Retina (tissue), 1 donor: ENCODE measurements at regions not wholly inside any gene's neighbourhood (a gene's known extent, or its start where the extent isn't known, plus 50 kb on each side); places are given as distances from the start of the nearest gene placed in this dataset.
"Not testable (repeated sequence)": the region's sequence is repeated elsewhere in the genome, so short reads cannot be mapped to it uniquely, and the experiment has no call there.

Source experiments
- DNase-seq: peaks from one replicate; pipeline ENCODE4 v3.0.0-alpha.2; 2016

- DNase-seq = not testable (repeated sequence)
Measured at GRCh38 chr5:2063380-2063779, 180.7 kb upstream of the IRX4 start.

GRCh38 chr5:2052687-2053086 lies 170.0 kb upstream of the IRX4 start:
- DNase-seq = no peak

DNA sequence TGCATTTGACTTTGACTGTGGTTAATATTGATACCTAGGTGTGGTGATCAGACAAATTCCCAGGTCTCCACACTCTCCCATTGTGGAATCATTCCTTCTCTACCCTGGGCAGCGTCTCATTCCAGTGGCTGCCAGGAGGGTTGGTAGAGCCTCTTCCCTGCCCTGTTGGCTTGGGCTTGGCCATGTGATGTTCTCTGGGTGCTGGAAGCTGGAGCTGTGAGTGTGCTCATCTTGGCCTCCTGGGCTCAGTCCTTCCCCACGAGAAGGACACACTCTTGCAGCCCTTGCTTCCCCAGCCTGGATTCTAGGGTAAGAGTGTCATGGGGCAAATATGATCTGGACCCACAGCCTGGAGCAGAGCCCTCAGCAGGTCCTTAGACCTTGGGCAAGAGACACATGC lies 167.2 kb upstream of the IRX4 start:
- DNase-seq = no peak

- no peak for DNase-seq
Measured at GRCh38 chr5:2048664-2049063, 165.9 kb upstream of the IRX4 start.

DNA sequence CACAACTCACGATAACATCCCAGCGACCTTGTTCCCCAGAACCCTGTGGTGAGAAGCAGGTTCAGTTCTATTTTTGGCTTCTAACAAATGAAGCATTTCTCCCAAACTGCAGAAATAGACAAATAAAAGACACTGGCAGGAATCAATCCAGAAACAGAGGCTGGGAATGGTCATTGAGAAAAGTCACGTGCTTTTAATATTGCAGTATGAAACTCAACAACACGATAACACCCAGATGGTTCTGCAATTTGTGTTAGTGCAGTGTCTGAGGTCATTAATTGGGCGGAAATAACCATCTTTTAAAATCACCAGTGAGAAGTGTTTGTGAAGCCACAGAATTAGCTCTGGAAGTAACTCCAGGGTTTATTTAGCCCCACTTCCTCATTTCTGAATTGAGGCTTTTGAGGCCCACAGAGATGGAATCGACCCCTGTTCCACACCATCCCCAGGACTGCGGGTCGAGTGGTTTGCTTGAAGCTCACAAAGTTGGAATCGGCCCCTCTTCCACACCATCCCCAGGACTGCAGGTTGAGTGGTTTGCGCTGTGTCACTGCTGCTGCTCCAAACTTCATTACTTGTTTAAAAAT lies 164.7 kb upstream of the IRX4 start:
- no peak for DNase-seq

DNA sequence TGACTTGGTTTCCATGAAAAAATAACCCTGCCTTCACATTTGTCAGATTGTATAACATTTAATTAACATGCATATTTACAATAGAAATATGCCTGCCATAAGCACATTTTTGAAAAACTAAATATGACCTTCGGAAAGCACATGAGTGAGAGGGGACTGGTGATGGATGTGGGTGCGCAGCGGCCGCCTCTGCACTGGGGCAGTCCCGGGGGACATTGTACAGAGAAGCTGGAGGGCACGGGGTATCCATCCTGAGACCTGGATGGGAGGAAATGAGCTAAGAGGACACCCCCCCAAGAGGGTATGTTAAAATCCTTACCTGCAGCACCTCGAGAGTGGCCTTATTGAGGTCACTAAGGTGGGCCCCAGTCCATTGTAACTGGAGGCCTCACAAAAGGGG lies 161.3 kb upstream of the IRX4 start:
- no peak for DNase-seq

GRCh38 chr5:2039180-2039531 lies 156.4 kb upstream of the IRX4 start:
- DNase-seq = no peak

DNA sequence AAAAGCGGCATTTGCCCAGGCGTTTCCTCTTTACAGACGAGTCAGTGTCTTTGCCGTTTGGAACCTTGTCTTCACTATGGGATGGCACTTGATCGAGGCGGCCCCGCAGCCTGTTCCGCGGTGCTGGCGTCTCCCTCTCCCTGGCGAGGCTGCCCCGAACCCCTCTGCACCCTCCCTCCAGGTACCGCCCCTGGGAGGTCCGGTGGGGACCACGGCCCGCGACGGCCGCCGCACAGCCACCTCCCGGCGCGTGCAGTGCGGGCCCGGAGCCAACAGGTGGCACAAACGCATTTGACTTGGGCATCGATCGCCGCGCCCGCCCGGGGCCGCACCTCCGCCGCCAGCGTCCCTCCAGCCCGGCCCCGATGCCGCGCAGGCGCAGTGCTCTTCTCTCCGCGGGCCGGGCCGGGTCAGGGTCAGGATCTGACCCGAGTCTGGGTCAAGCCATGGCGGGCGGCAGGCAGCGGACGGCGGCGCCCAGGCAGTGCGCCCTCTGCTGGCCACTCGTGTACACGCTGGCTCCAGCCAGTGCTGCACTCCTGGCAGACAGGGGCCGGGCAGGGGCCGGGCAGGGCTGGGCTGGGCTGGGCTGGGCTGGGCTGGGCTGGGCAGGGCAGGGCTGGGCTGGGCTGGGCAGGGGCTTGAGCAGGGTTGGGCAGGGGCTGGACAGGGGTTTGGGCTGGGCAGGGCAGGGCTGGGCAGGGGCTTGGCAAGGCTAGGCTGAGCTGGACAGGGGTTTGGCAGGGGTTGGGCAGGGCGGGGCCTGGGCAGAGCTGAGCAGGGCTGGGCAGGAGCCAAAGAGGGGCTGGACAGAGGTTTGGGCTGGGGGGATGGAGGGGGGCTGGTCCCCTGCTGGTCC lies 155.8 kb upstream of the IRX4 start:
- peak; percentile 90 for DNase-seq

DNA sequence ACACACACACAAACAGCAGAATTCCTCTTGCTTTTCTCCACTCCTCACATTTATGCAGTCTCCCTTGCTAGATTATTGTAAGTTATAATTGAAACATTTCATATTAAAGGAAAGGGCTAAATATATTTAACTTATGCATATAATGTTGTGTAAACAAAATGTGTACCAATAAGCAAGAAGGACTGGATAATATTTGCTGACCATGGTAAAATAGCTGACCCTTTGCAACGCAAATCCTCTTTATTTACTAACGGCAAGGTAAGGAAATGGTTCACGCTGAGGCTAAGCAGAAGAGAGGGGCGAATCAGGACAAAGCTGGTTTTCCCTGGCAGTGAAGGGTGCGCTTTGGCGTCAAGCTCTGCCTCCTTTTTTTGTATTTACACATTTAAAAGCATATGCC lies 154.2 kb upstream of the IRX4 start:
- DNase-seq = no peak

DNA sequence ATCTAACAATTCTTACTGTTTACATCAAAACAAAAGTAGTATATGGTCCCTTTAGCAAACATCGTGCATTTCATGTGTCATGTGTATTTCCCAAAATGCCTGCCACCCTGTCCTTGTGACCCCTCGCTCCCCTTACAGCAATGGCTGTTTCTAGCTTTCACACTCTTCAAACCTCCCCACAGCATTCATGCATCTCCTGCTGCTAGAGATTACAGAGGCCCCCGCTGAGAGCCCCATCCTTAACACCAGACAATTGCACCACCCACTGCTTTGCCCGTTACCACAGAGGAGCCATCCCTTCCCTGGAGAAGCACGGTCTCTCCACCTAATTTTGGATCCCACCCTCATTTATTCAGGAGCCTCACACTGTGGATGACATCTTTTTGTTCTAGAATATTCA lies 149.7 kb upstream of the IRX4 start:
- DNase-seq = no peak

GRCh38 chr5:2031581-2031980 lies 148.9 kb upstream of the IRX4 start:
- no peak for DNase-seq

DNA sequence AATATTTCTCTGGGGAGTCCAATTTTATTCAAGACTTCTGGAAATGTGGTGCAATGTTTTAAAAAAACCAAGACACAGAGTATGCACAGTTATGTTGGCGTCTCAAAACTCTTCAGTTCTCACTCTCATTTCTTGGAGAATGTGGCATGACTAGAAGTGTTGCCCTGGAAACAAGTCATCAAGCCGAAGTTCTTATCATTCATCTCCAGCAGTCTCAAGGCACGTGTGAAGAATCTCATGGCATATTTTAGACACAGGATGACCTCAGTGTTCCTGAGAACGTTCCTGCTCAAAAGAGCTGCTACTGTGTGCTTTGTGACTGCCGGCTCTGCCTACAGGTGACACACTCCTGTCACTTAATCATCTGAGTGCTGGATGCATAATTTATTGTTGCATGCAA lies 147.4 kb upstream of the IRX4 start:
- no peak for DNase-seq

DNA sequence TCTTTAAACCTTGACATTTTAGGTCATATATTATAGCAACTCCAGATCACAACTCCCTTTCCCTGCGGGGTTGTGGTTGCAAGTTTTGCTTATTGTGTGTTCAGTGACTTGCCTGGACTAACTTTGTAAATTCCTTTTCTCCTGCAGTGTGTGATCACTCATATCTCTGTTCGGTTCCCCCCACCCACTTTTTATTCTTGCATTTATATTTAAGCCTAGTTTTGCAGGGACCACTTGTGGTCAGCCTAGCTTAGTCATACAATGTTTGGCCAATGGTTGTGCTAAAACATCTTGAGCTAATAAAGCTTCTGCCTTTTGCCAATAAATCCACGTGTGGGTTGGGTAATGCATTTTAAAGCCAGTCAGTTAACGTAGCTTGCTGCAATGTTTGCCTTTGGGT lies 146.5 kb upstream of the IRX4 start:
- DNase-seq = no peak

DNA sequence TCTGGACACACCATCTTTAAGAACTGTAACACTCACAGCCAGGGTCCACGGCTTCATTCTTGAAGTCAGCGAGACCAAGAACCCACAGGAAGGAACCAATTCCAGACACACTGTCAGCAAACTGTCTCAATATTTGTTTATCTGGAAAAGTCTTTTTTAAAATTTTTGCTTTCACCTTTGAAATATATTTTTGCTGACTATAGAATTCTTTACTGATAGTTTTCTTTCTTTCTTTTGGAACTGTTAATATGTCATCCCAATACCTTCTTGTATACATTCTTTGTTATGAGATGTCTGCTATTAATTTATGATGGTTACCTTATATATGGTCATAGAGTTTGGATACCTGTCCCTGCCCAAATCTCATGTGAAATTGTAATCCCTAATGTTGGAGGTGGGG lies 145.1 kb upstream of the IRX4 start:
- no peak for DNase-seq

DNA sequence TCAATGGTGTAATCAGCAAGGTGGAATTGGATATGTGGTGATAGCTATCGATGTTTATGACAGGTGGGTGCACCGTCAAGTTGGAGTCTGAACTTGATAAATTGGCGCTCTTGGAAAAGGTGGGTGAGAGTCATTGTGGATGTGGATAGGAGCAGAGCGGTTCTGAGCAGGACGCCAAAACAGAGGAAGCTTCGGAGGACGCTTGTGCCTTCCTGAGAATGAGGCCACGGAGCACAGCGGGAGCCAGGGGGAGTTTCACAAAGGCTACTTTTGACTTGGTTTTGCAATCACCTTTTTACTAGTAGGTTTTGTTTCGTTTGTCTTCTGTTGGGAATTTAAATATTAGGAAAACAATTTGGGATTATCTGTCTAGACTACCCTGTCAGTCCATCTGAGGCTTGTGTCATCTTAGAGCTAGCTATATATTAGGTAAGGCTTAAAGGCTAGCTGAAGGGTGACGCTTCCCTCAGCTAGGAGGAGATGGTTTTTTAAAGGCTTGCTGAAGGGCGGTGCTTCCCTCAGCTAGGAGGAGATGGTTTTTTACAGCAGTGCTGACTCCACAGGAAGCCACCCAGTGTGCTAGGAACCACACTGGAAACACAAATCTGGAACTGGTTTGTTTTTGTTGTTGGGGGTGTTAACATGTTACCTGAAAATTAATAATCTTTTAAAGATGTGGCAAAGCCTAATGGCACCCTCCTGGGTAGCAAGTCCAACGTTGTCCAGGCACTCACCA lies 142.4 kb upstream of the IRX4 start:
- DNase-seq = no peak

- no peak for DNase-seq
Measured at GRCh38 chr5:2023196-2023595, 140.5 kb upstream of the IRX4 start.

GRCh38 chr5:2022436-2022835 lies 139.7 kb upstream of the IRX4 start:
- no peak for DNase-seq

GRCh38 chr5:2021484-2022176 lies 138.9 kb upstream of the IRX4 start:
- no peak for DNase-seq

GRCh38 chr5:2020730-2021129 lies 138.0 kb upstream of the IRX4 start:
- no peak for DNase-seq

GRCh38 chr5:2019716-2020115 lies 137.0 kb upstream of the IRX4 start:
- no peak for DNase-seq

DNA sequence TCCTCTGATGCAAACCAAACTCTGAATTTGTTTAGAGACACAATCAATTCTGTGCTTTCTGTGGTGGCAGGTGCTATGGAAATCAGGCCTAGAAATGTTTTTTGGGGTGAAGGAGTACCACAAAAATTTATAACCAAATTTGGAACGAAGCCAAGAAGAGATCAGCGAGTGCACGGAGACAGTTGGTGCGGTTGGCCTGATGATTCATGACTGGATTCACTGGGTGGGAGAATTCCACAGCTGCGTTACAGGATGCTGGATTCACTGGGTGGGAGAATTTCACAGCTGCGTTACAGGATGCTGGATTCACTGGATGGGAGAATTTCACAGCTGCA lies 135.6 kb upstream of the IRX4 start:
- DNase-seq = no peak

GRCh38 chr5:2017540-2018389 lies 135.0 kb upstream of the IRX4 start:
- DNase-seq = no peak

GRCh38 chr5:2015961-2016360 lies 133.2 kb upstream of the IRX4 start:
- DNase-seq = no peak
